Muscle of leg (tissue), 3 donors: ENCODE measurements at regions not wholly inside any gene's neighbourhood (a gene's known extent, or its start where the extent isn't known, plus 50 kb on each side); places are given as distances from the start of the nearest gene placed in this dataset.
A peak's percentile ranks its signal among the peaks of the same experiment; 100 is the strongest.

Source experiments
- DNase-seq: peaks from one replicate; pipeline ENCODE4 v3.0.0; 2013
- H3K27ac ChIP-seq: one replicate; pipeline ENCODE4 v1.5.1; 2013; ENCODE audit warnings: mild to moderate bottlenecking, low read length, control low read depth
- H3K27me3 ChIP-seq: one replicate; pipeline ENCODE4 v1.6.1; 2013; ENCODE audit warnings: low read length; ENCODE audit not compliant: control insufficient read depth, insufficient read depth
- H3K36me3 ChIP-seq: one replicate; pipeline ENCODE4 v1.6.1; 2013; ENCODE audit warnings: low read length; ENCODE audit not compliant: control insufficient read depth, insufficient read depth
- H3K4me1 ChIP-seq: one replicate; pipeline ENCODE4 v1.6.1; 2013; ENCODE audit warnings: low read length; ENCODE audit not compliant: control insufficient read depth, insufficient read depth
- H3K4me3 ChIP-seq: one replicate; pipeline ENCODE4 v1.5.1; 2013; ENCODE audit warnings: low read length, control low read depth
- H3K9me3 ChIP-seq: replicated peaks from 2 replicates; pipeline ENCODE4 v1.6.1; 2013; ENCODE audit warnings: low read depth, low read length; ENCODE audit not compliant: control insufficient read depth
- whole genome bisulfite sequencing: methylation state at CpG from one replicate; pipeline ENCODE4 v1.1.5; 2013; ENCODE audit warnings: missing lambda C conversion rate; ENCODE audit not compliant: insufficient coverage; 5-methylcytosine and 5-hydroxymethylcytosine counted together

GRCh38 chr11:35061516-35062440, 77.2 kb upstream of the CD44 start:
- Histone ChIP-seq H3K36me3 (no peaks in the 10 kb centered on the region), H3K4me3 (no peak overlapping the region), H3K27ac (no peak overlapping the region), H3K9me3 (no peaks in the 10 kb centered on the region), H3K4me1 (no peaks in the 10 kb centered on the region), H3K27me3 (no peaks in the 10 kb centered on the region)
- DNase-seq: no peak
- no CpG with 5 or more reads among the region's 5 CpGs for WGBS

DNA sequence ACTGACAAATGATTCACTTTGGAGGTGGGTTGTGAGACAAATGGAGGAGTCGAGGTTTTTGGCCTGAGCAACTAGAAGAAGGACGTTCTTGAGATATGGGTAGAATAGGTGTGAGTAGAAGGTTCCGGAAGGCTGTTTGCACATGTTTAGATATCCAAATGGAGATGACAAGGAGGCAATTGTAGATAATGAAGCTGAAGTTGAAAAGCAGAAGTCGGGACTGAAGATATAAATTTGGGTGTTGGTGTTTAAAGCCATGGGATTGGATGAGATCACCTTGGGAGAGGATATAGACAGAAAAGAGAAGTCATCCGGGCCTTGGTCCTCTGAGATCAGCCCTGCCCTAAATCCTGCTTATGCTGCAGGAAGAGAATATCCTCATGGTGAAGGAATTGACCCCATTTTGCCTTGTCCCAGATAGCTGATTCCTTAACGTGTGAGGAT, 75.5 kb upstream of the CD44 start:
- no peak overlapping the region for H3K4me3 ChIP-seq
- no peak for DNase-seq
- H3K27me3 ChIP-seq: no peaks in the 10 kb centered on the region
- no peaks in the 10 kb centered on the region for H3K36me3 ChIP-seq
- 82% methylated on average over 6 of the region's 6 CpGs for WGBS
- H3K27ac ChIP-seq: no peak overlapping the region
- no peaks in the 10 kb centered on the region for H3K4me1 ChIP-seq
- no peaks in the 10 kb centered on the region for H3K9me3 ChIP-seq

GRCh38 chr11:35064114-35064800, 74.7 kb upstream of the CD44 start:
- H3K9me3 ChIP-seq: peaks cover 2% of the 10 kb centered on the region
- H3K27me3 ChIP-seq: no peaks in the 10 kb centered on the region
- no peak overlapping the region for H3K27ac ChIP-seq
- H3K4me1 ChIP-seq: no peaks in the 10 kb centered on the region
- DNase-seq: peak; percentile 55
- WGBS: 43% methylated on average over 6 of the region's 8 CpGs
- no peaks in the 10 kb centered on the region for H3K36me3 ChIP-seq
- no peak overlapping the region for H3K4me3 ChIP-seq

- H3K4me3 ChIP-seq: no peak overlapping the region
- H3K27me3 ChIP-seq: no peaks in the 10 kb centered on the region
- WGBS: 67% methylated on average over 1 of the region's 3 CpGs
- H3K36me3 ChIP-seq: no peaks in the 10 kb centered on the region
- H3K4me1 ChIP-seq: no peaks in the 10 kb centered on the region
- H3K27ac ChIP-seq: peak overlapping the region; percentile 45
- H3K9me3 ChIP-seq: peaks cover 3% of the 10 kb centered on the region
- peak; percentile 79 for DNase-seq
Observed at GRCh38 chr11:35065566-35065965, 73.4 kb upstream of the CD44 start.

DNA sequence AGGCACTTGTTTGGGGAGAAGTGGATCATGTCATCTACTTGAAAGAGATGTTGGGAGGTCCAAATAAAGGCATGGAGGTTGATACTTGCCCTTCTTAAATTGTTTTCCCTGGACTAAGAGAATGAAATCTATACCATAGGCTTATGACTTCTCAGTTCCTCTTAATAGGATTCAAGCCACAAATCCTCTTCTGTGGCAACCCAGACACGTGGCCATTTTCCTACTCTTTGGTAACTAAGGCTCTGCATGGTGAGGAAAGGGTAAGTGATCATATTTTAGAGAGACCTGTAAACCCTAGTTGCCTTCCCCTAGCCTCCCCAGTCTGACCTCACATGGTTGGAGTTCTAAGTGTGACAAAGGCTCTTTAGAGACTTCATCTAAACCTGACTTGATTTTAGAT, 72.9 kb upstream of the CD44 start:
- H3K4me1 ChIP-seq: no peaks in the 10 kb centered on the region
- DNase-seq: no peak
- no CpG with 5 or more reads among the region's 1 CpG for WGBS
- H3K9me3 ChIP-seq: peaks cover 3% of the 10 kb centered on the region
- H3K27ac ChIP-seq: peak overlapping the region; percentile 45
- H3K27me3 ChIP-seq: no peaks in the 10 kb centered on the region
- H3K36me3 ChIP-seq: no peaks in the 10 kb centered on the region
- H3K4me3 ChIP-seq: no peak overlapping the region

DNA sequence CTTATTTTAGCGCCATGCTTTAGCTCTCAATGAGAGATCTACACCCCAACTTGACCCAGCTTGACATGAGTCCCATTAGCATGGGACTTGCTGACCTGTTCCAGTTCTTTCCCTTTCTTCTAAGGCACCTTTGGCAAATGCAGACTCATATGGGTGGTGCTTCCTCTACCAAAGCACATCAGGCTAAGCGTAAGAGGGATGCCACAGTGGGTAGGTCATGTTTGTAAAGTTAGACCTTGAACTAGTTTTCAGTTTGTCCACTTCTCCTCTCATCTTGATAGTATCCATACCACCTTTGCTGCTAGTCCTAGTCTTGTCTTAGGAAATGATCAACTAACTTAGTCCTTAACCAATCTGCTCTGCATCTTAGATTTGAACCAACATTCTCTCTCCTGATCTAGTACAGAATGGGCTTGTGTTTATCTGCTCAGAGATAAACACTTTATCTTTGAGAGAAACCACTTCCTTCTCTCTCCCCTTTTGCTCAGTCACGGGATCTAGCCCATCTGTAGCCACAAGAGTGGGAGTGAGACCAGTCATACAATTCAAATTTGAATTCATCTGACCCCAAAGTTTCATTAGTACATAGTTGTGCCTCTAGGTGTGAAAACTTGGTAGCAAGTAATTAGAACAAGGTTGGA, 72.1 kb upstream of the CD44 start:
- Histone ChIP-seq H3K27me3 (no peaks in the 10 kb centered on the region), H3K27ac (no peak overlapping the region), H3K9me3 (peaks cover 3% of the 10 kb centered on the region), H3K36me3 (no peaks in the 10 kb centered on the region), H3K4me1 (no peaks in the 10 kb centered on the region), H3K4me3 (no peak overlapping the region)
- no peak for DNase-seq
- no CpG with 5 or more reads among the region's 3 CpGs for WGBS

DNA sequence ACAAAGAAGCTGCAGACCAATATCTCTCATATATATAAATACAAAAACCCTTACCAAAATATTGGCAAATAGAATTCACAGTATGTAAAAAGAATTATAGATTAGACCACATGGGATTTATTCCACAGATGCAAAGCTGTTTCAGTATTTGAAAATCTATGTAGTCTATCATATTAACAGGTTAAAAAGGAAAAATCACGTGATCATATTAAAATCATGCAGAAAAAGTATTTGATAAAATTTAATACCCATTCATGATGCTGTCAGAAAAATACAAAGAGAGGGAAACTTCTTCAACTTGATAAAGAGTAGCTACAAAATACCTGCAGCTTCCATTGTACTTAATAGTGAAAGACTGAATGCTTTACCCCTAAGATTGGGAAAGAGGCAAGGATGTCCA, 67.2 kb upstream of the CD44 start:
- Histone ChIP-seq H3K4me3 (no peak overlapping the region), H3K36me3 (no peaks in the 10 kb centered on the region), H3K9me3 (peaks cover 3% of the 10 kb centered on the region), H3K4me1 (no peaks in the 10 kb centered on the region), H3K27me3 (no peaks in the 10 kb centered on the region), H3K27ac (no peak overlapping the region)
- WGBS: no CpG with 5 or more reads among the region's 1 CpG
- DNase-seq: no peak

GRCh38 chr11:35073691-35074419, 65.1 kb upstream of the CD44 start:
- H3K27me3 ChIP-seq: no peaks in the 10 kb centered on the region
- no peak overlapping the region for H3K4me3 ChIP-seq
- no peaks in the 10 kb centered on the region for H3K36me3 ChIP-seq
- no peak overlapping the region for H3K27ac ChIP-seq
- H3K9me3 ChIP-seq: peaks cover 3% of the 10 kb centered on the region
- no peaks in the 10 kb centered on the region for H3K4me1 ChIP-seq
- WGBS: no CpG with 5 or more reads among the region's 2 CpGs
- DNase-seq: no peak

DNA sequence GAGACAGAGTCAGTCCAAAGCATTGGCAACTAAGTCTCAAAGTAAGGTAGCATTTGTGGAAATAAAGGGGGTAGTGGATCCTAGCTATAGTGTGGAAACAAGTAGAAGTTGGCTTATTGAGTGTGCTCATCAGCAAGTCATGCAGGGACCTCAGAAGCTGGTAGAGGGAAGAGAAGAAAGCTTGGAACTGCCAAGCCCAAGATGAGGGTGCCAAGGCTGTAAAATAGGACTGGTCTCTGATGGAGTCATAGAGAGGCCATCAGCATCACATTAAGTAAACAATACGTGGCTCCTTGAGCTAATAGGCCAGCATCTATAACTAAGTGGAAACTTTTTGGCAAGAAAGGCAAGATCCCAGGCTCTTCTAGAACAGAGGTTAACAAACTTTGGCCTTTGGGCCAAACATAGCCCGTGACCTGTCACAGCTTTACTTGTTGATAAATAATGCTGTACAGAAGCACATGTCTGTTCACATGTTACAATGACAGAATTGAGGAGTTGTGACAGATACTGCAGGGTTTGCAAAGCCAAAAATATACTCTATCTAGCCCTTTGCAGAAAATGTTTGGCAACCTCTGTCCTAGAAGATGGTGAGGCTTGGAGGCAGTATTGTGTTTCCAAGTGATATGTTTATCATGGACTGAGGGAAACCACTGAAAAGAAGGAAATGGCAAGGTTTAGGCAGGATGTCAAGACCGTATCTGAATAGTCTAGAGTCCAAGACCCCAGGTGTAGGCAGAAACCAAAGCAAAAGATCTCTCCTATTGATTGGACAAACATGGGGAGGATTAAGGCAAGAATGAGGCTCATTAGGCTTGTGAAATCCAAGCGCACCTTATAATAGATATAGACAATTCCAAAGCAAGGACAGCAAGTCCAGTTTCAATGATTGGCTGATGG, 62.5 kb upstream of the CD44 start:
- H3K4me3 ChIP-seq: no peak overlapping the region
- WGBS: no CpG with 5 or more reads among the region's 4 CpGs
- H3K36me3 ChIP-seq: no peaks in the 10 kb centered on the region
- no peak for DNase-seq
- H3K27me3 ChIP-seq: no peaks in the 10 kb centered on the region
- H3K9me3 ChIP-seq: no peaks in the 10 kb centered on the region
- H3K4me1 ChIP-seq: no peaks in the 10 kb centered on the region
- H3K27ac ChIP-seq: no peak overlapping the region
